GM18909 (cell line): ENCODE measurements at regions not wholly inside any gene's neighbourhood (a gene's known extent, or its start where the extent isn't known, plus 50 kb on each side); places are given as distances from the start of the nearest gene placed in this dataset.
"Not testable (repeated sequence)": the region's sequence is repeated elsewhere in the genome, so short reads cannot be mapped to it uniquely, and the experiment has no call there.

Experiments used
- ATAC-seq: cut with Tn5 transposase; IDR thresholded peaks from one replicate; pipeline ENCODE4 v1.9.1; 2021; ENCODE audit warnings: mild to moderate bottlenecking; ENCODE audit not compliant: unreplicated experiment, poor library complexity

DNA sequence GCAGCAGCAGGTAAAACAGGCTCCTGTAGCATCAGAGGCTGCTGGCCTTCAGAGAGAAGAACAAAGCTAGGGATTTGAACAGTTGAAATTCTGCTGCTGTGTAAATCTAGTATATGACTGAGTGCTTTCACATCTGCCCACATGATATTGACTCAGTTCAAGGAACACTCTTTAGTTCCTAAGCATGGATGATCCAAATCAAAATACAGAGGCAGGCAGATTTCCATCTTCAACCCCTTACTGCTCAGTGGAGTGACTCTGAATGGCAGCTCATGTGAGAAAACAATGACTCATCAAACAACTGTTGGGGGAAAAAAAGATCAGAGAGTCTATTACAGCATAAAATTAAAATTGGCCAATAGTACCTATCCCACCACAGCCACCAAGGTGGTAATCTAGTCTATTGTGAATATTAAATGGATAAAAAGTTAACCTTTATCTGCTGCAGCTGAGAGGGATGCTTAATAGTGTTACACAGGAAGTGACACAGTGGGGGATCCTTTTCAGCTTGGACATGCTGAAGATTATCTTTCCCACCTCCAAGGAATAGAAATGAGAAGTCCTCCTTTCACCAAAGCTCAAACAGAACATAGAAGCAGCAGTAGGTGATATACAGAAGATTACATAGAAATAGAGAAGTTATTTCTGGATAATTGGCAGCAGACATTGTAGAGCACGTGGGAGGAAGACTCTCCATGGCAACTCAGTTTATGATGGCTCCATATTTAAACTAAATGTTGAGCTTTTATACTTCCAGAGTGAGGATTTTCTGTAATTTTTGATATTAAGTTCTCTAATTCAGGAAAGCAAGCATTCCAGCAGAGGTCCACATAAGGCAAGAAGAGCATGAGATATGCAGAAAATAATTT is 239.7 kb upstream of the ERCC4 start:
- ATAC-seq: no peak

DNA sequence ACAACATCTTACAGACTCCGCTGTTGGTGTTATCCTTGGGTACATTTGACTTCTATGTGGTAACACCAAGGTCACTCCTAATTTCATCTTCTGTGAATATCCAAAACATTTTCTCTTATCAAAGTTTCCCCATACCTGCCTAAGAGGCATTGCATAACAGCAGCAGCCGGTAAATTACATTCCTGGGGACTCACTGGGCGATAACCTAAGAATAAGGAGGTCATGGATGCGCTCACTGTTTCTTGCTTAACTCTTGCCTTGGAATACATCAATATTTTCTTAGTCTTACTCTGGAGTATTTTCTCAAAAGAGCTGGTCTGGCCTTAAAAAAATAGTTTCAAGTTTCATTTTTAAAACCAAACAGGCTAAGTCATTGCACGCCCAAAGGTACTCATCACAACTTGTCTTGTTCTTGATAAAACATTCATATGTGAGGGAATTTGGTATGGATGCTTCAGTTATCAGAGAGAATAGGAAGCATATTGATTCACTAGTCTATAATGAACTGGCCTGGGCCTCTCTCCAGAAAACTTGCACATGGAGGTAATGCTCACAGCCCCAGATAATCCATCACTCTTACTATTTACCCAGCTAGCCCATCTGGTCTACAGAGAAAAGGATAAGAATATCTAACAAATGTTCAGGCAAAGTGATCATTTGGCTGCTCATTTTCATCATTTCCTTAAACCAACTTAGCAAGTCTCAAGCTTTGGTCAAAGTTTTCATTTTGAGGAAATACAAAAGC is 235.0 kb upstream of the ERCC4 start:
- ATAC-seq: no peak

DNA sequence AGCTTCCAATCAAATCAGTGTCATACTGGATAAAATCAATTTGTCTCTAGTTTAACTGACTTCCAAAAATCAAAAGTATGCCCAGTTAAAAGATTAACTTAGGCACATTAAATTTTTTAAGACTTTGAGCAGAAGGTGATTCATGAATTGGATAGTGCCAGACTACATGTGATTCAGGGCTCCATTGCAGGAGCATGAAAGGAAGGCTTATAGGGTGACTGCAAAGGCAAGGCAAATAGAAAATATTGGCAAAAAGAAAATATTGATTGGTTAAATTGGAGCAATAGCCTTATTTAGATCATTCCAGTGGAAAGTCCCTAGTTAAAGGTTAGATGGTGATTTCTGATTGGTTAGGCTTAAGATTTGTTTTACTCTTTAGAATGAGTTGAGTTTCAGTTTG is 223.9 kb upstream of the ERCC4 start:
- no peak for ATAC-seq

DNA sequence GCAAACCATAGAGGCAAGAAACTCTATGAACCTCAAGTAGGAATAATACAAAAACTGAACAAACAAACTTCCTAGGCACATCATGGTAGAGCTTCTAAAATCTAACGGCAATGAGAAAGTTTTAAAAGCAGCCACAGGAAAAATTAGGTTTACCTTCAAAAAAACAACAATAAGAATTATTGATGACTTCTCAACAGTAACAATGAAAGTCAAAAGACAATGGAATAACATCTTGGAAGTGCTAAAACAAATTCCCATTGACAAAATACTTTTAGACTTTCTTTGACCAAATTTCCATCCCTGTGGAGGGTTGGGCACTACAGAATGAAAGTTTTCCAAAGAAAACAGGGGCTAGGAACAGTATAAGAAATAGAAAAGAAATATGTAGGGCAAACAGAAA is 222.9 kb upstream of the ERCC4 start:
- ATAC-seq: no peak

DNA sequence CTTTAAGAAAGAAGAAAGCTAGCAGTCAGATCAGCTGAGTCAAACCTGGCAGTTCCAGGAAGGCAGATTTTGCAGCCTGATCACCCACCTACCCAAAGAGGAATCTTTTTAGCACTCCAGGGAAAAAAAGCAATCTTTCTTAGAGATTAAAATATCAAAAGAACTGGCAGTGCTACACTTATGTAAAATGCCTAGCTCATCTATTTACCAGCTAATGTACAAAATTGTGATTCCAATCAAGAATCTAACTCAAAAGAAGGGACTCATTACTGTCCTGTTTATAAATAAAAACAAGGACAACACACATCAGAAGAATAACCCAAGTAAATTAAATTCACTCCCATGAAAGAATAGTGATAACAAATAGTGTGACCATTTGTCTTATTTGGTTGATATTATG is 222.4 kb upstream of the ERCC4 start:
- ATAC-seq: no peak

DNA sequence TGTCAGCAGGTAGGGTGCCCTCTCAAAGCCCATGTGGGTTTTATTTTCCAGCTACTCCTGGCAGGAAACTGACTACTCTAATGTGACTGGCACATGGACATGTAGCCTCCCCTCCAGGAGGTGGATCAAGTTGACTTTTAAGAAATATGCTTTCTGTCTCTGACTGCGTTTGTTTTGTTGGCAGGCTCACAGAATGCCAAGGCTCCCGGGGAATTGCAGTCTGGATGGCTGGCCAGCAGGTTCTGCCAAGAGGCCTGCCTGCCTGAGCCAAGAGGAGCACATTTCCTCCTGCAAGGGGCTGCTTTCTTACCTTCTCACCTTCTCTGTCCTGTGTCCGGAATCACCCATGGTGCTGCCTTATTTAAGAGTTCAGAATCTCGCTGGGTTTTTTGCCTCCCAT is 217.3 kb upstream of the ERCC4 start:
- no peak for ATAC-seq

DNA sequence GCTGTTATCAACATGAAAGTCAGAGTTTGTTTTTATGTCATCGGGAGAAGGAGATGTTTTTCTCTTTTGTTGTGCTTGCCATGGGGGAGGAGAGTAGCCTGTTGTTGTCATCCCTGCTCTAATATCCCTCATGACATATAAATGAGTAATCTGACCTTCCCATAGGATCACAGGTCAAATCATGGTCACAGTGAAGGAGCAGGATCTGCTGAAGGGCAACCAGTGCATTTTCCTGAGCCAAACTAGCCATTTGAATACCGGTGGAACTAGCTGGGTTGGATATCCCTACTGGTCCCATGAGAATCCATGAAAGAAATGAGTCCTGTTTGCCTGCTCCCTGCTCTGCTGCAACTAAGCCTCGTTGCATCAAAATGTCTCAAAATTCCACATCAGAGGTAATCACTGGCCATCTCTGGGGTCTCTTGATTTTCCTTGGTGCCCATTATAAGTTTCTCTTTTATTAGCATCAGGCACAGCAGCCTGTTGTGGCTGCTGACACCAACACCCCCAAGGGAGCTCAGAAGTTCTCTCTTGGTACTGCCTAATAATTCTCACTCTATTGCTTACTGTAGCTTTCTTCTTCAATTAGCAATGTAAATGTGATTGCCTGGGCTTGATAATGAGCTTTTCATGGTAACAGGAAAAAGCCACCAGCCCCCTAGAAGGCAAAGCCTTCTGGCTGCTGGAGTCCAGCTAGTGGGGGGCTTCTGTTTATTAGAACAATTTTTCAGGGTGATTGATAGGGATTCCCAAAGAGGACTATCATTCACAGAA is 211.4 kb upstream of the ERCC4 start:
- no peak for ATAC-seq

DNA sequence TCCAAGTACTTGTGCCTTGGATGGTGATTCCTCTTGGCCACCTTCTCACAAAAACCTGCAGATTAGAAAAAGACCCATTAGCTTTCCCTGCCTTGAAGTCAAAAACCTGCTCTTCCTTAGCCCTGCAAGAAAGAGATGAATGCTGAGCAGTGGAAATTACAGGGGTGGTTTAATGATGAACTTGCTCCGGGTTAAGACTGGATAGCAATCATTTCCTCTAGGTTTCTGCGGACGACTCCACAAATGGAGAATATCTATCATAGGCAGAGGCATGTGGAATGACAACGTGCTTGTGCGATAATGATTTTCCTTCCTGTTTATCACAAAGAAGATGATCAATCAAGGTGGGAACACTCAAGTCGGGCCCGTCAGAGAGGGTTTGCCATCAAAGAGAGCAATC is 201.2 kb upstream of the ERCC4 start:
- ATAC-seq: no peak

DNA sequence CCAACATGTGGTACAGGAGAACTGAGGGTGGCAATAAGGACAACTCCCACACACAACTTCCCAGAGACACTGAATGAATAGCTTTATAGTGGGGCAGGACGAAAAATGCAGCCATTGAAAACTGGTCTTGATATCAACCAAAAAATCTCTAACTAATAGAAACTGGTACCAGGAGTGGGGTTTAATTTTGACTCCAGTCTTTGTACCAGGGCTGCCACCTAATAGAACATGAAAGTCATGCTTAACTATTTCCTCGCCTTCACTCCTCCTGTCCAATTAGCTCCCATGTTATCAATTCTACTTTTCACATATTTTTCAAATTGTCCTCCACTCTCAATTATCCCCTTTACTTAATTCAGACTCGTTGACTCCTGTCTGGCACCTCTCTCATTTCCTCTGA is 192.0 kb upstream of the ERCC4 start:
- ATAC-seq: no peak

DNA sequence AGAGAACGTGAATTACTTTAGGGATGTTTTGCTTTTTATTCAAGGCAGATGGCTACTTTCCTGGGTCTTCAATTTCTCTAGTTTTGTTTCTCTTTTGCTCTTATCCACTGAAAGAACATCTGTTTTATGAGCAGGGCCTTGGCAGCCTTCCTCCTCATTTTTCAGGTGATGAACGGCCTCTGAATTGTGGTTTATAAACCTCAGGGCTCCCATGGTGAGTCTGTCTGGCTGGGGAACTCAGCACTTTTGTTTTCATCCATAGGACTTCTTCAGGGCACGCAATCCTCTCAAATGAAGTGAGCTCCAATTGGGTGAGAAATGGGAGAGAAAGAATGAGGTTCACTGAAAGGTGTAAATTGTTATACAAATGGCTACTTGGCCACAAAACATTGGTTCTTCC is 186.4 kb upstream of the ERCC4 start:
- ATAC-seq: no peak

DNA sequence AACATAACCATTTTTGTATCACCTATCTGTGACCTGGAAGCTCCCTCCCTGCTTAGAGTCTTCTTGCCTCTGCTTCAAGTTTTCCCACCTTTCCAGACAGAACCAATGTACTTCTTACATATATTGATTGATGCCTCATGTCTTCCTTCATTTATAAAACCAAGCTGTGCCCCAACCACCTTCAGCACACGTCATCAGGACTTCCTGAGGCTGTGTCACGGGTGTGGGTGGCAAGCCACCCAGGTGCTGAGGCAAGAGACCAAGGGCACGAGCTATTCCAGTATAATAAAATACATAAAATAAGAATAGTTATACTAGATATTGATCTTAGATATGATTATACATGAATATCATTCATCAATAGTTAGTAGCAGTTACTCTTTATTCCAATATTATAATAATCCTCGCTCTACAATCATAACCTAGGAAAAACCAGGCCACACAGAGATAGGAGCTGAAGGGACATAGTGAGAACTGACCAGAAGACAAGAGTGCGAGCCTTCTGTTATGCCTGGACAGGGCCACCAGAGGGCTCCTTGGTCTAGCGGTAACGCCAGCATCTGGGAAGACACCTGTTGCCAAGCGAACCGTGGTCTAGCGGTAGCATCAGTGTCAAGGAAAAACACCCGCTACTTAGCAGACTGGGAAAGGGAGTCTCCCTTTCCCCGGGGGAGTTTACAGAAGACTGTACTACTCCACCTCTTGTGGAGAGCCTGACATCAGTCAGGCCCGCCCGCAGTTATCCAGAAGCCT is 180.2 kb upstream of the ERCC4 start:
- ATAC-seq: not testable (repeated sequence)

DNA sequence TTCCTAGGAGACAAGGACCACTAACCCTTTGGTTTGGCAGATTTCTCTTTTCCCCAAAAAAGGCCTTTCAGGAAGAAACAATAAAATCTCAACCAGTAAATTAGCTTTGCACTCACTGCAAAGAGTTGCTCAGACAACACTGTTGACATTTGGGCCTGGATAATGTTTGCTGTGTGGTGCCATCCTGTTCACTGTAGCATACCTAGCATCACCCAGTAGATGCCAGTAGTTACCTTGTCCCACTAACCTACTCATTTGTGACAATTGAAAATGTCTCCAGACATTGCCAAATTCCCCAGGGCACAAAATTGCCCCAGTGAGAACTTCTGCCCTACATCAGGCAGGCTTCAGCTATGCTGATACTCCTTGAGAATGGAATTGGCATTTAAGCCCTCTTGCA is 177.0 kb upstream of the ERCC4 start:
- ATAC-seq: no peak

DNA sequence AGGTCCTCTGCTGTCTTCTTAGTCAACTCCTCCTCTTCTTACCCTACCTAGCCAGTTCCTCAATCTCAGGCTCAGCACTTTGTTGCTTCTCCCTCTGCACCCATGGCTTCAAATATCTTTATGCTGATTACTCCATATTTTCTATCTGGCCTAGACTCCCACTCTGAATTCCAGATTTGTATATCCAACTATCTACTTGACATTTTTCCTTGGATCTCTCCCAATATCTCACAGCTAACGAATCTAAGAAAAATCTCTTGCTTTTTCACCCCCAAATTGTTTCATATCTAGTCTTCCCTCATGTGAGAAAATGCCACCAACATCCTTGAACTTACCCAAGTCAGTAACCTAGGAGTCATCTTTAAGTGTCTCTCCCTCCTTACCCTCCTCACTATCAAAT is 176.4 kb upstream of the ERCC4 start:
- no peak for ATAC-seq

DNA sequence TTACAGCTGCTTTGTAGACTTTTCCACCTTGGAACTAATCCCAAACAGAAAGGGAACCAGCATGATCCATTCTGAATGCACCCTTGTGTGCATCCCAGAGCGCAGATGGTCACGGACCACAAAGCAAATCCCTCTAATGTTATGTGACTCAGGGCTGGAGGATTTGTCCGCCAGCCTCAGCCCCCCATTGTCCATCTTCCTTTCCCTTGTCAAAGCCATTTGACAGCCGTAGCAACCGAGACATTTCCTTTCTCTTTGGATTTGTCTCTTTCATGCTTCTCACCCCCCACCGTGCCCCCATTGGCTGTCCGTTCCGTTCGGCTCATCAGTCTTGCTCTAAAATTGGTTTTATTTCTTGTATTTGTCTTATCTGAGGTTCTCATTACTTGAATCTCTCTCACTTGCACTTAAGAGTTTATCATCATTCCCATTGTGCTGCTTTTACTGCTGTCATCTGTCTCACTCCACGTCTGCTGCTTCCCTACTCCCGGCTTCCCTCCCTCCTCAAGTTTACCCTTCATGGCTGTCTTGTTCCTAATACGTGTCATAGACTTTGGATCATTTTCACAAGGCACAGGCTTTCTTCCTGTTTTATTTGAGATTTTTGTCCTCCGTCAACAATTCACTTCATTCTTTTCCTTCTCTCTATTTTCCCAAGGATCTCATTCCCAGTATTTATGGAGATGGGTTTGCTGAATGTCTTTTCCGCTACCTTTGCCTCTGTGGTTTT is 163.4 kb upstream of the ERCC4 start:
- no peak for ATAC-seq

DNA sequence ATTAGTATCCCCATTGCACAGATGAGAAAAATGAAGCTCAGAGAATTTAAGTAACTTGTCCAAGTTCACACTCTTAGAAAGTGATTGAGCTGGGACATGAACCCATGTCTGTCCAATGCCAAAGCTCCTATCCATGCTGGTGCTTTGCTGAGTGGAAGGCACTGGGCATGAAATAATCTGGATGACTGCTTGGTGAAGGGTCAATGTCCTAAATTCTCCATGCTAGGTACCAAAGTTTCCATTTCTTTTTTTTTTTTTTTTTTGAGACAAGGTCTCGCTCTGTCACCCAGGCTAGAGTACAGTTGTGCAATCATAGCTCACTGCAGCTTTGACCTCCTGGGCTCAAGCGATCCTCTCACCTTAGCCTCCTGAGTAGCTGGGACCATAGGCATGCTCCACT is 153.6 kb upstream of the ERCC4 start:
- ATAC-seq: no peak

DNA sequence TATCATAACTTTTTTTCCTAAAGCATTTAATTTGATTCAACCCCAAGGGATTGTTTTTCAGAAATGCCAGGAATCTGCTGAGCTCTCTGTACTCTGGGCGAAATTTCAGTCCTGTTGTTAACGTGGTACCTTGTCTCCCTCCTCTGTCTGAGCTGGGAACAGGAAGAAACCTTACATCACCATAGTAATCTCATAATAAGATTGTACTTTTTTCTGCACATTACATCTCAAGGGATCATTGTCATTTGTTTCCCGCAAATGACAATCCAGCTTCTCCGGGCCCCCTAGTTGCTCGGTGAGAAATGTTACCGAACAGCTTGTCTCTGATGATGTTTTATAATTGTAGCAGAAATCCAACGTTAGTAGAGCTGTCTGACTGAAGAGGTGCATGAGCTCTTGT is 152.7 kb upstream of the ERCC4 start:
- no peak for ATAC-seq

DNA sequence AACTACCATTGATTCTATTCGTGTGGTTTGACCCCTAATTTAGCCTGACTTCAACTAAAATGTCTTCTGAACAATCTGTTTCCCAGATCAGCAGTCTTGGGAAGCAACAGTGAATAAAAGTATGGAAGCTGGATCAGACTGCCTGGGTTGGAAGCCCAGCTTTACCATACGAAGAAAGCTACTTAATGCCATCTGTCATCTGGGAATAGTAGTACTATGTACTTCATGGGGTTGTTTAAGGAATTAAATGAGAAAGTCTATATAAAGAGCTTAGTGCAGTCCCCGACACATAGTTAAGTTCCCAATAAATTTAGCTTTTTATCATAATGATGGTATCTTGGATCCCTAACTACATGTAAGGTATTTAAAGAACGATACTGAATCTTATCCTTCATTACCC is 151.5 kb upstream of the ERCC4 start:
- no peak for ATAC-seq

DNA sequence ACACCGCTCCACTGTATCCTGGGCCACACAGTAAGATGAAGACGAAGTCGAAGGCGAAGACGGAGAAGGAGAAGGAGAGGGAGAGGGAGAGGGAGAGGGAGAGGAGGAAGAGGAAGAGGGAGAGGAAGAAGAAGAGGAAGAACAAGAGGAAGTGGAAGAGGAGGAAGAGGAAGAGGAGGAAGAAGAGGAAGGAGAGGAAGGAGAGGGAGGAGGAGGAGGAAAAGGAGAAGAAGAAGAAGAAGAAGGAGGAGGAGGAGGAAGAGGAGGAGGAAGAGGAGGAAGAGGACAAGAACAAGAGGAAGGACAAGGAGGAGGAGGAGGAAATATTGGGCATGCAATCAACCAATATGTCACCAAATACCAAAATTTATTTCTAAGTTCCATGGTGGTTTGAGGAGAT is 149.5 kb upstream of the ERCC4 start:
- ATAC-seq: no peak

DNA sequence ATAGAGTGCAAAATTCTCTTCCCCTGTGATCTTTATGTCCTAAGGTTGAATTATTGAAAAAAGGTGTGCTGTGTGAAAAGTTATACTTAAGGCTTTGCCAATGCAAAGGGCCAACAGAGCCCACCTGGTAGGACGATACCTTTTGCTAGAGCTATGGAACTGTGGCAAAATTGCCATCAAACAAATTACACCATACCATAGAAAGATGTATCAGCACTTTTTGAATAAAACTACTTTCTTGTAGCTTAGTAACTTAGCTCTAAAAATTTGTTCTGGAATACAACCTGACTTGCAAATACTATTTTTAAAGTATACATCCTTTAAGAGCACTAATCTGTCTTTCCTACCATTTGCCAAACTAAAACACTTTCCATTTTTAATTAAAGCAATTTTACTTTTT is 147.2 kb upstream of the ERCC4 start:
- ATAC-seq: no peak

DNA sequence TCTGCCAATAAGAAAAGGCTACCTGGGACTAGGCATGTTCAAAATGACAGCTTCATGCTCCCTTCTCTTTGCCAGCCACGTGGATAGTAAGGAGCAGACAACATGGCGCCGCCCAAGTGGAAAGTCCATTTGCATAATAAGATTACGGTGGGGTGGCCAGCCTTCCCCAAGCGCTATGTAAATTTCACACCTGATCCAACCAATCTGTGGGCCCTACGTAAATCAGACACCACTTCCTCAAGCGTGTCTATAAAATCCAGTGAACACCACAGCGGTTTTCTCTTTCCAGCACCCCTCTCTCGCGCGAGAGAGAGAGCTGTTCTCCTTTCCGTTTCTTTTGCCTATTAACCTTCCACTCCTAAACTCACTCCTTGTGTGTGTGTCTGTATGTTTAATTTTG is 140.3 kb upstream of the ERCC4 start:
- ATAC-seq: no peak
